GM12878 (cell line): ENCODE measurements at regions not wholly inside any gene's neighbourhood (a gene's known extent, or its start where the extent isn't known, plus 50 kb on each side); places are given as distances from the start of the nearest gene placed in this dataset.

Experiments
- EZH2 ChIP-seq: IDR thresholded peaks from 2 replicates; pipeline ENCODE4 v1.6.1; 2012; ENCODE audit warnings: low read depth, mild to moderate bottlenecking, control low read depth, inconsistent platforms, low read length, borderline replicate concordance; ENCODE audit not compliant: control insufficient read depth
- KDM1A ChIP-seq: fragments of 200-600 bp; sonication (generic); IDR thresholded peaks from 2 replicates; pipeline ENCODE4 v1.6.1; 2016; ENCODE audit warnings: borderline replicate concordance
- MEF2A ChIP-seq: IDR thresholded peaks from 2 replicates; pipeline ENCODE4 v1.6.1; 2011; ENCODE audit warnings: low read depth, mild to moderate bottlenecking, low read length, moderate library complexity; ENCODE audit not compliant: insufficient read depth
- MYC ChIP-seq: IDR thresholded peaks from 2 replicates; pipeline ENCODE4 v1.6.1; 2011; ENCODE audit warnings: mild to moderate bottlenecking, low read length, moderate library complexity, inconsistent platforms; ENCODE audit not compliant: insufficient read depth, insufficient replicate concordance, insufficient read length, severe bottlenecking
- NBN ChIP-seq: fragments of 450-650 bp; IDR thresholded peaks from 2 replicates; pipeline ENCODE4 v1.6.1; 2016
- PAX5 ChIP-seq: IDR thresholded peaks from 2 replicates; pipeline ENCODE4 v1.6.1; 2011; ENCODE audit warnings: low read depth, low read length, borderline replicate concordance
- POLR2A ChIP-seq: IDR thresholded peaks from 2 replicates; pipeline ENCODE4 v1.6.1; 2011; ENCODE audit warnings: low read depth, mild to moderate bottlenecking, low read length
- POLR2AphosphoS2 ChIP-seq: IDR thresholded peaks from 2 replicates; pipeline ENCODE4 v1.6.1; 2011; ENCODE audit warnings: low read depth, mild to moderate bottlenecking, low read length, improper control_type of control experiment, moderate library complexity
- POLR2AphosphoS5 ChIP-seq: IDR thresholded peaks from 2 replicates; pipeline ENCODE4 v1.6.1; 2011; ENCODE audit warnings: mild to moderate bottlenecking, low read length, inconsistent platforms
- TARDBP ChIP-seq: IDR thresholded peaks from 2 replicates; pipeline ENCODE4 v1.6.1; 2016; ENCODE audit warnings: borderline replicate concordance
- YY1 ChIP-seq: IDR thresholded peaks from 2 replicates; pipeline ENCODE4 v1.6.1; 2011; ENCODE audit warnings: low read depth, mild to moderate bottlenecking, low read length
- TF ChIP-seq, protein P1 (sequence below), 3 experiments: IDR thresholded peaks in 2 of 3; conservative IDR thresholded peaks in 1 of 3; 2 replicates each; pipeline ENCODE4 v1.5.1; 2011; ENCODE audit warnings: low read depth in 3 of 3, low read length in 3 of 3, mild to moderate bottlenecking in 3 of 3, control low read depth in 2 of 3, moderate library complexity in 2 of 3, inconsistent platforms in 1 of 3, mixed read lengths in 1 of 3; ENCODE audit not compliant: control insufficient read depth in 2 of 3, insufficient read depth in 1 of 3; ENCODE audit errors: extremely low read depth in 1 of 3
- TF ChIP-seq, protein P2 (sequence below): IDR thresholded peaks from 2 replicates; pipeline ENCODE4 v1.6.1; 2011; ENCODE audit warnings: mild to moderate bottlenecking, low read depth, low read length, moderate library complexity; ENCODE audit not compliant: insufficient replicate concordance
- TF ChIP-seq, protein P3 (sequence below): IDR thresholded peaks from 2 replicates; pipeline ENCODE4 v1.6.1; 2011; ENCODE audit warnings: borderline replicate concordance, low read depth, mild to moderate bottlenecking, moderate library complexity, low read length; ENCODE audit not compliant: insufficient read depth, poor library complexity, severe bottlenecking

DNA sequence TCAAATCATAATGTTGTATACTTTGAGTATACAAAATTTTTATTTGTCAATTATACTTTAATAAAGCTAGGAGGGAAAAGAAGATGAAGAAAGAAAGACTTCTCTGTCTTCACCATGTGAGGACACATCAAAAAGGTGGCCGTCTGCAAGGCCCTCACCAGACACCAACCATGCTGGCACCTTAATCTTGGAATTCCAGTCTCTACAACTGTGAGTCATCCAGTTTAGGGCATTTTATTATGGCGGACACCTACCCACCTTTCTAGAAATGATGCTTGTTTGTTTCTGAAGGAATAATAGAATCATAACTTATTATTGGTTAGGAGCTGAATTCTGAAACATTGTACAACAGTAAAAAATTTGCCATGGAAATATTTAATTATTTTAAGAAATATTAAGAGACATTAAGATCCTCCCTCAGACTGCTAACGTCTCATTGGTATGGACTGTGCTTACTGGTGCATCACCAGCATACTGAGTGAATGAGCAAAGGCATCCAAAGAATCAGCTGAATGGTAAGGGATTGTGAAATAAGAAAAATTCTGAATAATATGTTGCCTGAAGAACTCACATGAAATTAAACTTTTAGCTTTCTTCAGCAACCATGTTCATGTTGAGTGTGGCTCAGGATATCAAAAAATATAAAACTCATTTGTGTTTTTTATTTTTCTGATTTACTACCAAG is 536.6 kb downstream of the HTR7 start:
- no peak for TF ChIP-seq MEF2A
- TF ChIP-seq KDM1A, result no peak
- no peak for TF ChIP-seq MYC
- TF ChIP-seq, protein P1, sequence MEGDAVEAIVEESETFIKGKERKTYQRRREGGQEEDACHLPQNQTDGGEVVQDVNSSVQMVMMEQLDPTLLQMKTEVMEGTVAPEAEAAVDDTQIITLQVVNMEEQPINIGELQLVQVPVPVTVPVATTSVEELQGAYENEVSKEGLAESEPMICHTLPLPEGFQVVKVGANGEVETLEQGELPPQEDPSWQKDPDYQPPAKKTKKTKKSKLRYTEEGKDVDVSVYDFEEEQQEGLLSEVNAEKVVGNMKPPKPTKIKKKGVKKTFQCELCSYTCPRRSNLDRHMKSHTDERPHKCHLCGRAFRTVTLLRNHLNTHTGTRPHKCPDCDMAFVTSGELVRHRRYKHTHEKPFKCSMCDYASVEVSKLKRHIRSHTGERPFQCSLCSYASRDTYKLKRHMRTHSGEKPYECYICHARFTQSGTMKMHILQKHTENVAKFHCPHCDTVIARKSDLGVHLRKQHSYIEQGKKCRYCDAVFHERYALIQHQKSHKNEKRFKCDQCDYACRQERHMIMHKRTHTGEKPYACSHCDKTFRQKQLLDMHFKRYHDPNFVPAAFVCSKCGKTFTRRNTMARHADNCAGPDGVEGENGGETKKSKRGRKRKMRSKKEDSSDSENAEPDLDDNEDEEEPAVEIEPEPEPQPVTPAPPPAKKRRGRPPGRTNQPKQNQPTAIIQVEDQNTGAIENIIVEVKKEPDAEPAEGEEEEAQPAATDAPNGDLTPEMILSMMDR (IDR thresholded peaks at IDR 0.05 in 2 of 3, conservative IDR thresholded peaks at IDR 0.05 in 1 of 3; ENCODE audit: control insufficient read depth in 2 of 3, extremely low read depth in 1 of 3, insufficient read depth in 1 of 3, low read depth in 3 of 3, low read length in 3 of 3), result no peak
- TF ChIP-seq, protein P2, sequence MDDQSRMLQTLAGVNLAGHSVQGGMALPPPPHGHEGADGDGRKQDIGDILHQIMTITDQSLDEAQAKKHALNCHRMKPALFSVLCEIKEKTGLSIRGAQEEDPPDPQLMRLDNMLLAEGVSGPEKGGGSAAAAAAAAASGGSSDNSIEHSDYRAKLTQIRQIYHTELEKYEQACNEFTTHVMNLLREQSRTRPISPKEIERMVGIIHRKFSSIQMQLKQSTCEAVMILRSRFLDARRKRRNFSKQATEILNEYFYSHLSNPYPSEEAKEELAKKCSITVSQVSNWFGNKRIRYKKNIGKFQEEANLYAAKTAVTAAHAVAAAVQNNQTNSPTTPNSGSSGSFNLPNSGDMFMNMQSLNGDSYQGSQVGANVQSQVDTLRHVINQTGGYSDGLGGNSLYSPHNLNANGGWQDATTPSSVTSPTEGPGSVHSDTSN, result no peak
- TF ChIP-seq POLR2AphosphoS2, result no peak
- TF ChIP-seq POLR2AphosphoS5, result no peak
- TF ChIP-seq NBN, result no peak
- no peak for TF ChIP-seq POLR2A
- TF ChIP-seq YY1, result no peak
- TF ChIP-seq TARDBP, result no peak
- no peak for TF ChIP-seq EZH2
- no peak for TF ChIP-seq PAX5
- TF ChIP-seq, protein P3, sequence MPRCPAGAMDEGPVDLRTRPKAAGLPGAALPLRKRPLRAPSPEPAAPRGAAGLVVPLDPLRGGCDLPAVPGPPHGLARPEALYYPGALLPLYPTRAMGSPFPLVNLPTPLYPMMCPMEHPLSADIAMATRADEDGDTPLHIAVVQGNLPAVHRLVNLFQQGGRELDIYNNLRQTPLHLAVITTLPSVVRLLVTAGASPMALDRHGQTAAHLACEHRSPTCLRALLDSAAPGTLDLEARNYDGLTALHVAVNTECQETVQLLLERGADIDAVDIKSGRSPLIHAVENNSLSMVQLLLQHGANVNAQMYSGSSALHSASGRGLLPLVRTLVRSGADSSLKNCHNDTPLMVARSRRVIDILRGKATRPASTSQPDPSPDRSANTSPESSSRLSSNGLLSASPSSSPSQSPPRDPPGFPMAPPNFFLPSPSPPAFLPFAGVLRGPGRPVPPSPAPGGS, result no peak
